ENCODE measurements at regions not wholly inside any gene's neighbourhood (a gene's known extent, or its start where the extent isn't known, plus 50 kb on each side); places are given as distances from the start of the nearest gene placed in this dataset.
"Not testable (repeated sequence)": the region's sequence is repeated elsewhere in the genome, so short reads cannot be mapped to it uniquely, and the experiment has no call there.

- not testable (repeated sequence) for DNase-seq (ENCODE audit: low spot score)
Observed at GRCh38 chr4:116112861-116113260, 972.5 kb downstream of the TRAM1L1 start.

- no peak for DNase-seq (ENCODE audit: low spot score)
Observed at GRCh38 chr4:116110713-116111112, 974.7 kb downstream of the TRAM1L1 start.

GRCh38 chr4:116108606-116109005, 976.8 kb downstream of the TRAM1L1 start:
- no peak for DNase-seq (ENCODE audit: low spot score)

GRCh38 chr4:116101321-116101720, 984.1 kb downstream of the TRAM1L1 start:
- no peak for DNase-seq (ENCODE audit: low spot score)

- DNase-seq (ENCODE audit: low spot score), result no peak
Observed at GRCh38 chr4:116099596-116099995, 985.8 kb downstream of the TRAM1L1 start.

GRCh38 chr4:116097353-116097752, 983.9 kb upstream of the NDST4 start:
- not testable (repeated sequence) for DNase-seq (ENCODE audit: low spot score)

GRCh38 chr4:116092961-116093360, 979.5 kb upstream of the NDST4 start:
- no peak for DNase-seq (ENCODE audit: low spot score)

- DNase-seq (ENCODE audit: low spot score), result no peak
Observed at GRCh38 chr4:116088771-116089170, 975.4 kb upstream of the NDST4 start.

DNA sequence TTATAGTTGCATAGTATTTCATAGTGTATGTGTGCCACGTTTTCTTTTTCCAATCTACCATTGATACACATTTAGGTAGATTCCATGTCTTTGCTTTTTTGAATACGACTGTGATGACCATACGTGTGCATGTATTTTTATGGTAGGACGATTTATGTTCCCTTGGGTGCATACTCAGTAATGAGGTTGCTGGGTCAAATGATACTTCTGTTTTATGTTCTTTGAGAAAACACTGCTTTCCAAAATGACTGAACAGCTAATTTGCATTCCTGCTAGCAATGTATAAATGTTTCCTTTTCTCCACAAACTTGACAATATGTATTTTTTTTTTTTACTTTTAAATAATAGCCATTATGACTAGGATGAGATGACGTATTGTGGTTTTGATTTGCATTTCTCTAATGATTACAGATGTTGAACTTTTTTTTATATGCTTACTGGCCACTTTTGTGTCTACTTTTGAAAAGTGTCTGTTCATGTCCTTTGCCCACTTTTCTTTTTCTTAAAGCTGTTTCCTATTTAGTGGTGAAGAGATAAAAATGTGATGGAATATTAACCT, 969.5 kb upstream of the NDST4 start:
- no peak for DNase-seq (ENCODE audit: low spot score)

- DNase-seq (ENCODE audit: low spot score), result no peak
Observed at GRCh38 chr4:116073051-116073450, 959.6 kb upstream of the NDST4 start.

DNA sequence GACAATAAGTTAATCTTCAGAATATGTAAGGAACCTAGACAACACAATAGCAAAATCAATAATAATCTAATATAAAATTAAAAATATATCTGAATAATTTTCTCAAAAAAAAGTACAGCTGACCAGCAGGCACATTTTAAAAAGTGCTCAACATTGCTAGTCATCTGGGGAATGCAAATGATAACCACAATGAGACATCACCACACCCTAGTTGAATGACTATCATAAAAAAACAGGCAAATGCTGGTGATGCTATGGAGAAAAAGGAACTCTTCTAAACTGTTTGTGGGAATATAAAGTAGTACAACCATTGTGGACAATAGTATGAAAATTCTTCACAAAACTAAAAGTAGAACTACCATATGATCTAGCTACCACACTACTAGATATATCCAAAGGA, 956.9 kb upstream of the NDST4 start:
- DNase-seq (ENCODE audit: low spot score), result no peak

DNA sequence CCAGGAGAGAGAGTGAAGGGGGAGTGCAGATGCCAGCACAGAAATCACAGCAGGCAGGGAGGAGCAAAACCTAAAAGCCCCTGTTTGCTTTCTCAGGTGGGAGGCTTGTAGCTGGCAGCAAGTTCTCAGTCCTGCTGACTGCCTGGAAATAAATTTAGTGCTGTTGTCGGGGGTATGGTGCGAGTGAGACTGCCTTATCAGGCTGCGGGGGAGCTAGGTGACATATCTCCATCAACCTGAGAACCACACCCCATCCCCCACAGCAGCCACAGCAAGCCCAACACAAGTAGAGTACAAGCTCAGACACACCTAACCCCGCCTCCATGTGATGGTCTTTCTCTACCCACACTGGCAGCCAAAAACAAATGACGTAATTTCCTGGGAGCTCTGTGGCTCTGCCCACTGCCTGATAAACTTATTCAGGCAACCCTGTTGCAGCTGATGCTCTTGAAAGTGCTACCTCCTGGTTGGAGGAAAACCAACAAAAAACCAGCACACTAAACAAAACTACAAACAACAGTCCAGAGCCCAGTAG, 953.4 kb upstream of the NDST4 start:
- DNase-seq (ENCODE audit: low spot score), result no peak

- DNase-seq (ENCODE audit: low spot score), result no peak
Observed at GRCh38 chr4:116064331-116064730, 950.9 kb upstream of the NDST4 start.

GRCh38 chr4:116059361-116059760, 945.9 kb upstream of the NDST4 start:
- no peak for DNase-seq (ENCODE audit: low spot score)

DNA sequence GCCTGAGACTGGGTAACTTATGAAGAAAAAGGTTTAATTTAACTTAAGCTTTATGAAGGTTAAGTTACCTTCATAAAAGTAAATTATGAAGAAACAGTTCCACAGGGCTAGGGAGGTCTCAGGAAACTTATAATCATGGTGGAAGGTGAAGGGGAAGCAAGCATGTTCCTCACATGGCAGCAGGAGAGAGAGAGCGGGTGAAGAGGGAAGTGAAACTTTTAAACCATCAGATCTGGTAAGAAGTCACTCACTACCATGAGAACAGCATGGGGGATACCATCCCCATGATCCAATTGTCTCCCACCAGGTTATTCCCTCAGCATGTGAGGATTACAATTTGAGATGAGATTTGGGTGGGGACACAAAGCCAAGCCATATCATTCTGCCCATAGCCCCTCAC, 944.7 kb upstream of the NDST4 start:
- DNase-seq (ENCODE audit: low spot score), result no peak

DNA sequence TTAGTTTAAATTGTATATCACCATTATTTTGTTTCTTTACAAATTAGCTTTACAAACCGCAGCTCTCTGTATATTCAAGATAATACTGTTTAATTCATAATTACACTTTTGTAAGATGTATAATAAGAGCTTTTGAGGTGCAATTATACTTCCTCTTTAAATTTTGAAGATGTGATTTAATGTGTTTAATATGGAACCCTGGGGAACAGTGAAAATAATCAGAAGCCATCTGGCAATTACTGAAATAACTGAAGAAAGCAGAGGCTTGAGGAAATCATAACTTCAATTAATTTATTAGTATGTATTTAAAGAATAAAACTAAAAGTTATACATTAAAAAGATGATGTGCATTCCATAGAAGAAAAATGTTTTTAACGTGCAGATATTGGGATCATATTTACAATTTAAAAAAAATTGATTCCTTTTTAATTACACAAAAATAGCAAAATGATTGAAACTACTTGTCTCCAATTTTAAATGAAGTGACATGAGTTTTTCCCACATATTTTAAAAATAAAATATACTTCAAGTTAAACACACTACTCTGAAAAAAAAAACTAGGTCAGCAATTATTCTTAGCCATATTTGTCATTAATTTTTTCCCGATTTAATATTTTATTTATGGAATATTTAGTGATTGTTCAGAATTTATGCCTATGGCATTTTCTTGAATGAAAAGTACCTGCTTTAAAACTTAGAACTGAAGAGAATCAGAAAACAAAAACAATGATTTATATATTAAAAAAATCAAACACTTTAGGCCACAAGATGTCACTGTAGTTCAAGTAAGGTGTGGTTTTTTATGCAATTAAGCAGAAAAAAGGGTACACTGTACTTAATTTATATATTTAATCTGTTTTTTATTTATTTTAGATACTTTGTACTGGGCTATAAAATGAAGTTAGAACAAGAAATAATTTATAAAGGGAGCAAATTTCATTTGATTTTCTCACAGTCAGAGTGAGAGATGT, 942.7 kb upstream of the NDST4 start:
- DNase-seq (ENCODE audit: low spot score), result no peak

GRCh38 chr4:116027311-116027710, 913.9 kb upstream of the NDST4 start:
- DNase-seq (ENCODE audit: low spot score), result no peak

GRCh38 chr4:116024954-116025708, 911.7 kb upstream of the NDST4 start:
- no peak for DNase-seq (ENCODE audit: low spot score)

DNA sequence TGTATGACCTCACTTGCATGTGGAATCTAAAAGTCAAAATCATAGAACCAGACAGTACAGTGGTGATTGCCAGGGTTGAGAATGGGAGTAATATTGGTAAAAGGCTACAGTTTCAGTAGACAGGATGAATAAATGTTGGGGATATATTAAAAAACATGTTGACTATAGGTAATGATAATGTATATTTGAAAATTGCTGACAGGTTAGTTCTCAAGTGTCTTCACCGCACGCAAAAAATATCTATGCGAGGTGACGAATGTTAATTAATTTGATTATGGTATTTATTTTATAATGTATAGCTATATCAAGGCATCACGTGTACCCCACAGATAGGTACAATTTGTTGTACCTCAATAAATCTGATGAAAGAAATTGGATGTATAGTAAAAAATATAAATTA, 909.6 kb upstream of the NDST4 start:
- DNase-seq (ENCODE audit: low spot score), result no peak

GRCh38 chr4:116020141-116020722, 906.8 kb upstream of the NDST4 start:
- no peak for DNase-seq (ENCODE audit: low spot score)

DNA sequence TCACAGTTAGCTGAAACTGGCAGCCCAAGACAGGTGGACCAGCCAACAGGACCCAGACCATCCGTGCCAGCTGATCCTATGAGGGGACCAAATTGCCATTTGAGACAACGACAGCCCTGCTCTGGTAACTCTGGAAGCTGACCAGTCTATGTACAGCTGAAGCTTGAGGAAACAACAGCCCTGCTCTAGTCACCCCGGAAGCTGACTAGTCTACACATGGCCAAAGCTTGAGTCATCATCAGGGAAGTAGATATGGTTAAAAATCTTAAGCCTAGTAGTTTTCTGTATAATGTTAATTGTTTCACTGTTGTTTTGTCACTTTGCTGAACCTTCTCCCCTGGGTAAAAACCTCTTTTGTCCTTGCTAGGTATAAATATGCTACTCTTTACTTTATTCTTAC, 905.4 kb upstream of the NDST4 start:
- no peak for DNase-seq (ENCODE audit: low spot score)

DNA sequence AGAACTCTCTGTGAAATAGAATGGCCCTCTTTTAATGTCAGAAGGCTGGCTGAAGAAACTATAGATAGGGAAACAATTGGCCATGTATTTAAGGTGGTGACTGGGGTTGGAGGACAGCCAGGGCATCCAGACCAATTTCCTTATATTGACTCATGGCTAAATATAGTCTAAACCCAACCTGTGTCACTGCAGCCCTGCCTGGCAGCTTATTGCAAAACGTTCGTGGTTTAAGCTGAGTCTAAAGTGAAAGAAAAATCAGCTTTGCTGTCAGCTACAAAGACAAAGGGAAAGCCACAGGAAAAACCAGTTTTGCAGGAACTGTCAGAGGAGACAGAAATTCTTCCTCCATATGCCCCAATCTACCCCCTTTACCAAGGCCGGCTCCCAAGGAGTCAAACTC, 902.8 kb upstream of the NDST4 start:
- DNase-seq (ENCODE audit: low spot score), result no peak

Data from CD4-positive, alpha-beta T cell treated with Interleukin-6 at 100 ng/mL for 8 hours (primary cell).